Amniotic epithelial cell (primary cell): ENCODE measurements at regions not wholly inside any gene's neighbourhood (a gene's known extent, or its start where the extent isn't known, plus 50 kb on each side); places are given as distances from the start of the nearest gene placed in this dataset.
"Not testable (repeated sequence)": the region's sequence is repeated elsewhere in the genome, so short reads cannot be mapped to it uniquely, and the experiment has no call there.

Source experiments
- DNase-seq: peaks from one replicate; pipeline ENCODE4 v3.0.0-alpha.2; 2010; ENCODE audit warnings: low read depth

- peak; percentile 82 for DNase-seq
These were observed 353.6 kb upstream of the FSIP2 start for GRCh38 chr2:185384822-185385560.

GRCh38 chr2:185388226-185388625 lies 350.4 kb upstream of the FSIP2 start:
- DNase-seq: no peak

GRCh38 chr2:185391543-185391942 lies 347.1 kb upstream of the FSIP2 start:
- DNase-seq: no peak

GRCh38 chr2:185393091-185393490 lies 345.5 kb upstream of the FSIP2 start:
- DNase-seq: peak; percentile 60

DNA sequence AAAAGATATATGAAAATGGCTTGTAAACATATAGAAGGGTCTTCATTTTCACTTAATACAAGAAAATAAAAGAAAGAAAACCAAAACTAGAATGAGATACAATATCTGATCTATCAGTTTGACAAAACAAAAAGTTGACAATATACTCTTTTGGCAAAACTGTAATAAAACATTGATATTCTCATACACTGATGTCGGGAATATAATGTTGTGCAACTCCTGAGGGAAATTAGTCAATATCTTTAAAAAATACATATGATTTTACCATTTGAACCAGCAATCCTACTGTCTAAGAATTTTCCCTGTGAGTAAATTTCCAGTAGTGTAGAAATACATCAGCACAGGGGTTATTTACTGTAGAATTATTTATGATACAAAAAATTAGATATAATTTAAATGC lies 336.1 kb upstream of the FSIP2 start:
- no peak for DNase-seq

DNA sequence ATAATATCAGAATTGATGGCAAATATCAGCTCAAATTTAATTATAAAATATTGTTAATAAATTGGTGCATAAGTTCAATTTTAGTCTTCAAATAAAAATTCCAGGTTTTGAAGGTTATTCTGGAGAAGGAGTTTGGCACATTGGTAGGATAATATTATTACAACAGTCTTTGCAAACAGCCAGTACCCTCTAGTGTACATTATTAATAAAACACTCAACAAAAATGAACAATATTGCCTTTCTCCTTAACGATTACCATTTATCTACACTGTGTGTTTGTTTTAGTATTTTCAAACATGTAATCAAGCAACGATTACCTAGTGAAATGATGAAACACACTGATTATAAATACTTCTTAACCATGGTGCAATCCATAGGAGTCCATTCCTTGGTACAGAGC lies 334.0 kb upstream of the FSIP2 start:
- DNase-seq: no peak

DNA sequence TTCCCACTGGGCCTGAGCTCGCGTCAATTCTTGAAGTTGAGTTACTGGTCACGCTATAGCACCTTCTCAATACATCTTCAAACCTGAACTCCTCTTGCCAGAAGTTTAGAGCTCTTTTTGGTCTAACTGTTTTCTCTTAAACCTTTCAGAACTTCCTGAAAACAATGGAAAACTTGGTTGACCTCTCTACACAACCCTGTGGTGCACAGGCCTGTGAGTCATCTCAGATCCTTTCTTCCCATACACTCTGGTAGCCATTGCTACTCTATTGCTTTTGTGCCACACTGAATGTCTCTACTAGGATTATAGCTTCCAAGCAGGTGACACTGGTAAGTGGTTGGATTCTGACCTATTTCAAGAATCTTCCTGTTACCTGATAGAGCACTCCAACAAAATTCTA lies 321.5 kb upstream of the FSIP2 start:
- DNase-seq: no peak

- no peak for DNase-seq
These were observed 320.9 kb upstream of the FSIP2 start for GRCh38 chr2:185417688-185418087.

GRCh38 chr2:185424958-185425629 lies 313.5 kb upstream of the FSIP2 start:
- DNase-seq: not testable (repeated sequence)

- no peak for DNase-seq
These were observed 310.6 kb upstream of the FSIP2 start for GRCh38 chr2:185428000-185428399.

DNA sequence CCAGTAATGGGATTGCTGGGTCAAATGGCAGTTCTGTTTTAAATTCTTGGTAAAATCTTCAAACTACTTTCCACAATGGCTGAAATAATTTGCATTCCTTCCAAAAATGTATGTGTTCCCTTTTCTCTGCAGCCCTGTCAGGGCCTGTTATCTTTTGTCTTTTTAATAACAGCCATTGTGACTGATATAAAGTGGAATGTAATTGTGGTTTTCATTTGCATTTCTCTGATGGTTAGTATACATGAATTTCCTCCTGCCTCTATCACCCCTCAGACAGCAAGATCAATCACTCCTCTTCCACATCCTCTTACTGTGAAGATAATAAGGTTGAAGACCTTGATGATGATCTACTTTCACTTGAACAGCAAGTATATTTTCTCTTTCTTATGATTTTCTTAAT lies 304.8 kb upstream of the FSIP2 start:
- DNase-seq: peak; percentile 89

DNA sequence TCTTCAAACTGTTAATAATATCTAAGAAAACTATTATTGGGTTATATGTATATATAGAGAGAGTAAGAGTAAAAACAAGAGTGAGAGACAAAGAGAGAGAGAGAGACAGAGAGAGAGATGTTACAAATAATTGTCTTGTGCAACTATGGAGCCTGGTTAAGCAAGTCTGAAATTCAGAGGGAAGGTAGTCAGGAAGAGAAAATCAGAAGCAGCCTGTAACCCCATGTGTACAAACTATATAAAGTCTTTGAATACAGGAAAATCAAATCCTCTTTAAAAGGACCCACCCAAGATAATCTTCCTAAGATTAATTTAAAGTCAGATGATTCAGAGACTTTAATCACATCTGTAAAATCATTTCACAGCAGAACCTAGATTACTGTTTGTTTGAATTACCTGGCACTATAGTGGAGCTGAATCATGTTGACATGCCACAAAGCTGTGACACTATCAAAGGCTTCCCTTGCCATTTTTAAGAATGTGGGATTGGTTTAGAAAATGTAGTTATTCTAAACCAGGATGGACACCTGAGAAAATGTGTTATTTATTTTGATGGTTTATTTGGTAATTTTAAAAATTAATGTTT lies 301.7 kb upstream of the FSIP2 start:
- peak; percentile 67 for DNase-seq

DNA sequence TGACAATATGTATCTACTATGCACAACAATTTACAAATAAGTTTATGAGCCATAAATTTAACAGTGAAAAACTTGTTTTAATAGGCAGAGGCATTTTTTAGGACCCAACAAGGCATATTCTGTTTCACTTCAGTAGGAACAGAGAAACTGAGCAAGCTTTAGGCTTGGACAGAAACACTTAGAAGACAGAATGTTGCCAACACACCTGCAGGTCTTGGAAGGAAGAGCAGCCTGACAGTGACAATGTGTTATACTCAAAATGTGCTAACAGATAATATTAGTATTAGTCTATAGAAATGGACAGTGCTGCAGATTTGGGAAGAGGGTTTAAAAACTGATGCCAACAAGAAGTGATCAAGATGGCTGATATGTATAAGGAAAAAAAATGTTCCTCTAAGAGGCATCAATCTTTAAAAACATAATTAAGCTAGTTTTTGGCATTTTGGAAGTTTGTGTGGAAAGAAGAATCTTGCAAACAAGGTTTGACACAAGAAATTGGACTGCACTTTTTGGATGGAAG lies 297.1 kb upstream of the FSIP2 start:
- DNase-seq: no peak

GRCh38 chr2:185456517-185456916 lies 282.1 kb upstream of the FSIP2 start:
- DNase-seq: peak; percentile 64

- no peak for DNase-seq
These were observed 275.1 kb upstream of the FSIP2 start for GRCh38 chr2:185463481-185463880.

GRCh38 chr2:185466915-185467314 lies 271.7 kb upstream of the FSIP2 start:
- DNase-seq: no peak

DNA sequence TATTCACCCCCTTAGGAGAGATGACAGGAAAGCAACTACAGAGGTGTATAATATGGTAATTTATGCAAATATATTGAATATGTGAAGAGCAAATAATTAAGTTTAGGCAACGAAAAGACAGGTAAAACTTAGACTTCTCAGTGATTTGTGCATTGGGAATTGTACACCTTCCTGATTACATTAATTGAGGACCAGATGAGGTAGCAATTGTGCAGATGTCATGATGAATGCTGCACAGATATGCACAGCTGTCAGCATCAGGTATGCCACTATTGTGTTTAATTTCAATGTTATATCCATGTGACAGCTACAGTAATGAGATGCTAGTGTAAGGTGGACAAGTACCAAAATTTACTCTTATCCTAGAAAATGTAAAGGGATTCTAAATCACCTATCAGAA lies 267.2 kb upstream of the FSIP2 start:
- DNase-seq: no peak

GRCh38 chr2:185472574-185472973 lies 266.0 kb upstream of the FSIP2 start:
- no peak for DNase-seq

- no peak for DNase-seq
These were observed 264.8 kb upstream of the FSIP2 start for GRCh38 chr2:185473838-185474237.

DNA sequence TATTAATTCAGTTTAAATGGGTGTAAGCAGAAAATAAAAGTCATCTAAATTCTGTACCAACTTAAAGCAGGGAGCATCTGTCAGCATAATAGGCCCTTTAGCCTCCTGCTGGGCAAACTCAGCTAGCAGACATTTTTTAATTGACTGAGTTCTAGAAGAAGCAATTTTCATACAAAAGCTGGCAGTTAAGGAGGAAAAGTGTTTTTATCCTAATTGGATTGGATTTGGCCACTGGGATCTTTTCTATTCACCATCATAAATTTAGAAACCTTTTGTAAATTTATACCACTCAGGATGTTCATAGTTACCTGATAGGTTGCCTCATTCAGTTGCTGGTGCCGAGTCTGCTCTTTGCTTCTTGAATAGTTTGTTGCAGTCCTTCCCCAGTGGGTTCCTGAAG lies 262.7 kb upstream of the FSIP2 start:
- no peak for DNase-seq

- DNase-seq: no peak
These were observed 261.2 kb upstream of the FSIP2 start for GRCh38 chr2:185477452-185477851.

- no peak for DNase-seq
These were observed 254.0 kb upstream of the FSIP2 start for GRCh38 chr2:185484602-185485001.

- no peak for DNase-seq
These were observed 236.3 kb upstream of the FSIP2 start for GRCh38 chr2:185502351-185502750.
